ENCODE measurements at regions not wholly inside any gene's neighbourhood (a gene's known extent, or its start where the extent isn't known, plus 50 kb on each side); places are given as distances from the start of the nearest gene placed in this dataset.
"Not testable (repeated sequence)": the region's sequence is repeated elsewhere in the genome, so short reads cannot be mapped to it uniquely, and the experiment has no call there.

DNA sequence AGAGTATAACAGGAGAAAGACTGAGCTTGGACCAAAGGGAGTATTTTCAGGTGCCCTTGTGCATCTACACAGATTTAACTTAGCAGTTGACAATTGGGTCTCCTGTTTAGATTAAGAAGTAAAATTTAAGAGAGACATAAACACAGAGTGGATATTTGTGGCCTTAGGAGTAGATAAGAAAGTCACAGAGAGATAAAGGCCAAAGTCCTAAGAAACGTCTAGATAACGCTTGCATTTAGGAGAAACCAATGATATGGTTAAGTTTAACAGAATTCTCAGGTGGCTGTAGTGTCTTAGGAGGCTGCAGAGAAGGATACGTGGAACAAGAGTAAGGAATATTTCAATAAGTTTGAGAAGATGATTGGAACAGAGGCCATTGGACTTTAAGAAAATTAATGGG, 155.0 kb upstream of the DAB2 start:
- DNase-seq = no peak

DNA sequence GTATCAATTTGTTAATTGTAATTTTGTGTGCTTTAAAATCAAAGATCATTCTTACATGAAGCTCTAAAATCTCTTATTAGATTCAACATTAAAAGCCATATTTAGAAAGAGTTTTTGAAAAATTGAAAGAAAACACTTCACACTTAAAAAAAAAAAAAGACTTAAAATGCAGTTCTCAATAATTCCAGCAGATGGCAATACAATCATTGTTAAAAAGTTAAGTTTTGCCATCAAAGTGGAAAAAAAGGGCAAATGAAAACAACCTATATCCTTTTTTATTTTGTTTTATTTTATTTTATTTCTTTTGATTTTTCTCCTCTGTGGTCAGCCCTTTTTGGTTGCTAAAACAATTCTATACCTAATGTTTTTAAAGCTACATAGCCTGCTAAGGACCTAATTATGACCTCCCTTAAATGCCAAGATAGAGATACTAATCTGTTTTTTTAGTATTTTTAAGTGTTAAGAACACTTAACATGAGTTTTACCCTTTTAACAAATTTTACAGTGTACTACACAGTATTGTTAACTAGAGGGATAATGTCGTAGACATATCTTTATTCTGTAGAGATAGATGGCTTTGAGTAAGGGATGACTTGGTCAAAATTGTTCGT, 154.2 kb upstream of the DAB2 start:
- peak; percentile 49 for DNase-seq

DNA sequence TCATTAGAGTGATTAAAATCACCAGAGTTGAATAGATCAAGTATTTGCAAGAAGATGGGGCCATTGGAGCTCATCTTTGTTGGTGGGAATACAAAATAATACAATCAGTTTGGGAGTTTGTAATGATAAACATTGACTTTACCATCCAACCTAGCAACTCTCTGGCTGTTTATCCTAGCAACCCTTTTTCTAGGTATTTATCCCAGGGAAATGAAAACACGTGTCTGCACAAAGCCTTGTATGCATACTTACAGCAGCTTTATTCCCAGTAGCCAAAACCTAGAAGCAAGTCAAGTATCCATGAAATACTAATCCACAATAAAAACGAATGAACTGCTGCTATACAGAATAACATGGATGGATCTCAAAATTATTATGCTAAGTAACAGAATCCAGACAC, 152.7 kb upstream of the DAB2 start:
- DNase-seq = peak; percentile 51

GRCh38 chr5:39570403-39571027, 145.7 kb upstream of the DAB2 start:
- DNase-seq = peak; percentile 54

DNA sequence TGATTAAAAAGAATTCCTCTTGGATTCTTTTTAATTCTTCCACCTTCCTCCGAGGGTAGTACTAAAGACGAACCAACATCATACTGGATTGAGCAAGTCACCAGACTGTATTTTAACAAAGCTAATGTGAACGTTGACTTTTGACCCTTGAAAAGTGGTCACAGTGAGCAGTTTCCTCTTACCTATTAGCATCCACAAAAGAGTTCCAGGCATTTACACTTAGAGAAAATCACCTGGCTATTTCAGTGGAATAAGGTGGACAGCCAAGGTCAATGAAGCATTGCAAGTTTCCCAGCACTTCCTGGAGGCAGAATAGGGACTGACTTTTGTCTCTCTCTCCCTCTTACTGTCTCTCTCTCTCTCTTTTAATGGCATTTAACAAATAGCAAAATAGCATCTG, 145.1 kb upstream of the DAB2 start:
- peak; percentile 13 for DNase-seq

DNA sequence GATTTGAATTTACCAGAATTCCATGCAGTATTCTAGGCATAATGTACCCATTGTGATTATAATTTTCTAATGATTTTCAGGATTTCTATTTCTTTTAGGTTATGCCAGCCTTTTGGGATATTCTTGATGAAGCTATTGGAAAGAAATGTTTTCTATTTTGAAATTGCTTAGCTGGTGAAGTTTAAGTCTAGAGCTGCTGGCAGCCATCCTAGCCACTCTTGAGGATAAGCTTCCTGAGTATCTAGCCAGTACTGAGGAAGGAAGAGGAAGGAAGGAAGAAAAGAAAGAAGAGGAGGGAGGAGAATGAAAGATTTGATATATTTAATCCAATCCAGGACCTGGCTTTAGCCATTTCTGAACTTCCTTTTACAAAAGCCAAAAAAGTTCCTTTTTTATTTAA, 142.1 kb upstream of the DAB2 start:
- no peak for DNase-seq

- no peak for DNase-seq
Measured at GRCh38 chr5:39566029-39566428, 141.2 kb upstream of the DAB2 start.

DNA sequence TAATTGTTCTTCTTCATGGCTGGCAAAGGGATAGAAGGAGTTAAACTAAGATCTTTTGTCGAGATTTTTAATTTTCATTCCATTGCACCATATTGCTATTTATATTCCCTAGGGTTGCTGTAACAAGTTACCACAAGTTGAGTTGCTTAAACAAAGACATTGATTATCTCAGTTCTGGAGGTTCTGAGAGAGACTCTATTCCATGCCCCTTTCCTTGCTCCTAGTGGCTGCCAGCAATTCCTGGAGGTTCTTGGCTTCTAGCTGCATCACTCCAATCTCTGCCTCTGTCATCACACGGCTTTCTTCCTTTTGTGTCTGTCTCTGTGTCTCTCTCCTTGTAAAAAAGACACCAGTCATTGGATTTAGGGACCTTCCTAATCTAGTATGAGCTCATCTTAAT, 136.6 kb upstream of the DAB2 start:
- DNase-seq = no peak

GRCh38 chr5:39560726-39561125, 135.9 kb upstream of the DAB2 start:
- DNase-seq = no peak

DNA sequence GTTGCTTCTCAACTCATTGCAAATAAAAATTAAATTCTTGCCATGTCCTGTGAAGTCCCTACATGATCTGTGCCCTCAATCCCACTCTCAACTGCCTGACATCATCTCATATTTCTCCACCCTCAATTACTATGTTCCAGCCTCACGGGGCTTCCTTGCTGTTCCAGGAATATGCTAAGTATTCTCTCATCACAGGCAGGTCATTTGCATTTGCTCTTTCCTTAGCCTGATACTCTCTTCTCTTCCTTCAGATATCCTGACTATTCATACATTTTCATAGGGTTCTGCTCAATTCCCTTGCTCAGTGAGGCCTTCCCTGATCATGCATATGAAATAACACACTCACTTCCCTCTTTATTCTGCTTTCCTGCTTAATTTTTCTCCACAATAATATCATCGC, 135.1 kb upstream of the DAB2 start:
- DNase-seq = no peak

DNA sequence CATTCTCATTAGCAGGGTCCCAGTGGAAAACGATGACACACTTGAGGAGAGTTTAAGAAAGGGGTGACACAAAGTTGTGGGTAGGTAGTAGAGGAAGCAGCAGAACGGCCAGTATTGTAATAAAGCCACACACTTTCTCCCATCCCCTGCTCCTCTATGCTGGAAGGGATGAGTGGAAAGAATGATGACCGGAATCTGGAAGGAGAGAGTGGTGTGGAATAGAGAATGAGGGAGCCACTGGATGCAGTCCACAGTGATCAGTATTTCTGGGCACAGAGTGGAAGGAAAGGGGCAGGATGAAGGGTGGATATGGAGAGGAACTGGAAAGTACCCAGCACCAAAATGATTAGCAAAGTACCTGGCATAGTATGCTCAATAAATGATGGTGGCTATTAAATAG, 133.8 kb upstream of the DAB2 start:
- no peak for DNase-seq

DNA sequence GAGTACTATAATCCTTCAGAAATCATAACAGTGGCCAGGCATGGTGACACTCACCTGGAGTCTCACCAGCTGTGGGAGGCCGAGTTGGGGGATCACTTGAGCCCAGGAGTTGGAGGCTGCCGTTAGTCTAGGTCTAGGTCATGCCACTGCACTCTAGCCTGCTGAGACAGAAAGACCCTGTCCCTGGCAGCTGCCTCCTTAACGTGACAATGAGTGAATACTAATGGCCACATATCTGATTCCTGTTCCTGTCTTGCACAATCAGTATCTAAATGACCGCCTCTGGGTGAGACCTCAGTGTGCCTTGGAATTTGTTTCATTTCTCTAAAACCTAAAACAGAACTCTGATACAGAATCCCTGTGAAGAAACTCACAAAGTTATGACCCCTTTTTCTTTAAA, 131.0 kb upstream of the DAB2 start:
- no peak for DNase-seq

- peak; percentile 73 for DNase-seq
Measured at GRCh38 chr5:39547553-39548154, 122.9 kb upstream of the DAB2 start.

DNA sequence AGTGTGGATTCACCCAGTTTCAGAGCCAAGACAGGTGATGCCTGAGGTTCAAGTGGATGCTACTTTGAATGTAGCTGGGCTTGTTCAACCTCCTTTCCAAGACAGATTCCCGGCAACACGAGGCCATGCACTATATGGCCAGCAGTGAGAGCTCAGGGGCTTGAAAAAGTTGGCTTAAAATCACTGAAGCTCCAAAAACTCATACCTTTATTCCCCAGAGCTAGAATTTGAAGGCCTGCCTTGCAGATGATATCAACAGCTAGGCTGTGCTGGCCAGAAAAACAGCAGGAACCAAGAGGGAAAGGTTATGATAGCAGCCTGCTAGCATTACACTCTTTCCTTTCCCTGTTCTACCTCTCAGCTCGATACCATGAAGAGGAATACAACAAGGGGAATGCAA, 120.2 kb upstream of the DAB2 start:
- DNase-seq = no peak

- no peak for DNase-seq
Measured at GRCh38 chr5:39543335-39543734, 118.6 kb upstream of the DAB2 start.

GRCh38 chr5:39542511-39543285, 117.9 kb upstream of the DAB2 start:
- DNase-seq = no peak

DNA sequence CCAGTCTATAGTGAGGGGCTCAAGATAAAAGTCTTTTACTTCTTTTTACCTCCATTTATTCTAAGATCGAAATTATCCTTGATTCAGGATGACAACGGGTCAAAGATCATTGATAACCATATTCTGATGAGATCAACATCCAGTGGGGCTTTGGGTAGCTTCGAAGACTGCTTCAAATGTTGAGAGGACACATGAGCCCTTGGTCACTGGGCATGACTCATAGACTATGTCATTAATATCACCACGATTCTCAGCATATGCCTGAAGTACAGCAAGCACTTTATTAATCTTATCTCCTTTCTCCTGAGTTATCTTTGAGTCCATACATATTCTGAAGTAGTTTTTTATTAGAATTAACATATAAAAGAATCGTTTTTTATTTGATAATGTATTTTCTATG, 117.1 kb upstream of the DAB2 start:
- peak; percentile 28 for DNase-seq

DNA sequence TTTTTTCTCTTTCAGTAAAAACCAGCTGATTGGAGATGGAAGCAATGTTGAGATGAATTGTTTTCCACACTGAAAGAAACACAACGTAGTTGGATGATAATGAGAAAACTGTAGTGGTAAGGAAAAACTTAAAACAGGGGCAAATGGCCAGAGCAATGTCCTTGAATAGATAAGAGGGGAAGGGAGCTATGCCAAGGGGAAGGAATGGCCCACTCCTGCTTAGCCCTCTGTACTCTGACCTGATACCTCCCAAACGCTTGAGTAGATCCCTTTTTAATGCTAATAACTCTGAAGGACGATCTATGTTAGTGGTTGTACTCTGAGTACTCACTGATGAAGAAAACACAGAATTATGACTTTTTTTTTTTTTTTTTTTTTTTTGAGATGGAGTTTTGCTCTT, 114.7 kb upstream of the DAB2 start:
- no peak for DNase-seq

DNA sequence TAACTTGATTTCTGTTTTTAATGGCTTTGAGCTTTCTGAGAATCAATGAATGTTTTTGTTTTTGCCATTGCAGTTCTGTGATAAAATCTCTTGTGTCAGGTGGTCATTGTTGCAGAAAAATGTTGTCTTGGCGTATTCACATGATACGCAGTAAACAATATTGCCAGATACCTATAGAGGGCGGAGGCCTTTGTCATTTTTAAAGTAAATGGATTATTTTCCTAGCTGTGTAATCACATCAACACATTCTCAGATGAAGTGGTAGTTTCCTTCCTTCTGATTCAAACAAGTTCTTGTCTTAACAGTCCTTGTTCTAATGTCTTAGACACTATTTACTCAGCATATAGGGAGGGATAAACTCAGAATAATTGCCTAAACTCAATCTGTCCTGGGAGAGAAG, 109.9 kb upstream of the DAB2 start:
- DNase-seq = no peak

DNA sequence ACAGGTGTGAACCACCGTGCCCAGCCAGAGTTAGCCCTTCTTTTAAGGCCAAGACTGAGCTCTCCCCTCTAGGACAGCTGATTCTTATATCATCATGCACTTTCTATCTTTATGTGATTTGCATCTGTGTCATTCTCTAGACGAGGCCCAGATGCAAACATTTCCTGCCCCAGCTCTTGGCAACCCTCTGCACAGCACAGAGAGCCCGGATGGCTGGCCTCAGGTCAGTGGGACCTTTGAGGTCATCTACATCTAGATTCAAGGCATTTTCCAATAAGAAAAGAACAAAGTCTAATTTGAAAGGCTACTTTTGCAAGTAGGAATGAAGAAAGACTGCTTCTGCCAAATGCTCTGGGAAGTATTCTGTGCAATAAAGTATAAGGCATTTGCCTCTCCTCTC, 109.0 kb upstream of the DAB2 start:
- DNase-seq = no peak

DNA sequence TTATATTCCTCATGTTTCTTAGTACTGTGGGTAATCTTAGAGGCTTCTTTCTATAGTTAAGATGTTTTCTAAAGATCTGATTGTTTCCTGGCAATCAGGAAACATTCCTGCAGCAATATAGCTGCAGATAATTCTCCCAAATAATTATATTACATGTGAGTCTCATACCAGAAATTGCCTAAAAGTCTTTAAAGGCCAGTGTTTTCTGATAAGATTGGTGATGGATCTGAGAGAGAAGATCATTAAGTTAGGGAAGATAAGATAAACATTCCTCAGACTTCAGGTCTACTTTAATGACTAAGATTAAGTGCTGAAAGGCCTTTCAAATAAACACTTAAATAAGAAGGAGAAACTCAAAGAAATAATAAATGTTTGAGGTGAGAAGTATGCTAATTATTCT, 107.7 kb upstream of the DAB2 start:
- no peak for DNase-seq

- DNase-seq = no peak
Measured at GRCh38 chr5:39531306-39531705, 106.5 kb upstream of the DAB2 start.

- DNase-seq = peak; percentile 54
Measured at GRCh38 chr5:39526914-39527477, 102.2 kb upstream of the DAB2 start.

- DNase-seq = not testable (repeated sequence)
Measured at GRCh38 chr5:39525781-39526180, 101.0 kb upstream of the DAB2 start.

All from DMS53 (cell line).